Skin epidermis (tissue), 12 donors: ENCODE measurements at regions not wholly inside any gene's neighbourhood (a gene's known extent, or its start where the extent isn't known, plus 50 kb on each side); places are given as distances from the start of the nearest gene placed in this dataset.

Source experiments
- H3K27ac ChIP-seq, 21 experiments: fragments of 200-600 bp; sonication (generic) in 11 of 21; one replicate each; pipeline ENCODE4 v1.5.0; 2020; ENCODE audit warnings: mild to moderate bottlenecking in 3 of 21, inconsistent platforms in 2 of 21, moderate library complexity in 2 of 21
- H3K4me3 ChIP-seq, 7 experiments: fragments of 200-600 bp; sonication (generic) in 2 of 7; one replicate each; pipeline ENCODE4 v1.5.0; 2020; ENCODE audit warnings: inconsistent platforms in 2 of 7, mild to moderate bottlenecking in 2 of 7, moderate library complexity in 1 of 7

DNA sequence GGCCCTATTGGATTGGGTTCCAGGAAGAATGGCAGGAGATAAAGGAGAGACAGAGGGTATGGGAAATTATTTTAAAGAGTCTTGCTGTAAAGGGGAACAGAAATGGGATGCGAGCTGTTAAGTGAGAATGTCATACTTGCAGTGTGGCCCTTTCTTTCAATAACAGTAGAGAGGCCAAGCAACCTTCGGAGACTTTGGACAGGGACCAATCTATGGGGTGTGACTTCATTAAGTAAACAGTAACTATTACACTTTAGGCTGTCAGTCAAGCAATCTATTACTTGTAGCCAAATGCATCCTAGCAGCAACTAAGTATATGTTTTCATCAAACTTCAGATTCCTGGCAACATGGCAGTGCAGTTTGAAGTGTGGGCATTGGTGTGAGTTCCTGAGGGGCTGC is 376.2 kb upstream of the LARGE1 start:
- Histone ChIP-seq H3K4me3 (no peak overlapping the region), H3K27ac (no peak overlapping the region)

GRCh38 chr22:34297536-34298120 is 377.4 kb upstream of the LARGE1 start:
- no peak overlapping the region for H3K27ac ChIP-seq
- H3K4me3 ChIP-seq, result no peak overlapping the region

DNA sequence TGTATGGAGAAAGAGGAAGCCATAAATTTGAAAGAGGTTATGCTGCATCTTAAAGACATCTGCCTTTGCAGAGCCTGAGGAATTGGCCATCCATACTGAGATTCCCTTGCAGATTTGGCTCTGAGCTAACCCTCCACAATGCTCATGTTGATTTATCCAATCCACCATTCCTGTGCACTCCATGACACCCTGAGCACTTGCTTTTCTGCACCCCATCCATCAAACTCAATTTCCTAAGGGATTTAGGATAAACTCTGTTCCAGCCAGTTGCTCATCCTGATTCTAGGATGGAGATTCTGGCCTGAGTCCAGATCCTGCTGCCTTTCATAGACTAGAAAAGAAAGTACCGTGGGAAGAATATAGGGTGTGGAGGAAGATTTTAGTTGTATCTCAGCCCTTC is 379.2 kb upstream of the LARGE1 start:
- Histone ChIP-seq H3K4me3 (no peak overlapping the region), H3K27ac (no peak overlapping the region)

- H3K27ac ChIP-seq, result no peak overlapping the region
Measured at GRCh38 chr22:34301569-34301968, 381.3 kb upstream of the LARGE1 start.

GRCh38 chr22:34303656-34304055 is 383.4 kb upstream of the LARGE1 start:
- H3K27ac ChIP-seq, result no peak overlapping the region
- no peak overlapping the region for H3K4me3 ChIP-seq

More at GRCh38 chr22:34301569-34301968, 381.3 kb upstream of the LARGE1 start:
- no peak overlapping the region for H3K4me3 ChIP-seq

DNA sequence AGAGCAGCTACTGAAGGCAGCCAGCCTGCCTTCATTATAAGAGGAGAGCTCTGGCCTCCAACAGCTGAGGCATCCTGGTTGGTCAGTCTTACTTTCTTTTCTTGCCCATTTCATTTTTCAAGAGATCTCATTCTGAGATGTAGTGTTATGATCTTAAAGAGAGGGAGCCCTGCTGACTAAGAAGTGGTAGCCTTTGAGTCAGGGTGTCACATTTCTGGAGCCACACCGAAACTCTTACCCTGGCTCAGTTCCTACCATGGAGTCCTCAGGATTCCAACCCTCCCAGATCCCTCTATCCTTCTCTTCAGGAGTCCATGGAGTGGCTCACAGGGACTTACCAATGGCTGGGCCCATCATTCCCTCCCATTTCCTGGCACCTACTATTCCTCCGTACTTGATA is 386.1 kb upstream of the LARGE1 start:
- H3K27ac ChIP-seq, result no peak overlapping the region

GRCh38 chr22:34308101-34308500 is 387.8 kb upstream of the LARGE1 start:
- H3K27ac ChIP-seq, result no peak overlapping the region

More for the DNA sequence above, 386.1 kb upstream of the LARGE1 start:
- no peak overlapping the region for H3K4me3 ChIP-seq

GRCh38 chr22:34319346-34319745 is 399.1 kb upstream of the LARGE1 start:
- Histone ChIP-seq H3K4me3 (no peak overlapping the region), H3K27ac (no peak overlapping the region)

More at GRCh38 chr22:34308101-34308500, 387.8 kb upstream of the LARGE1 start:
- no peak overlapping the region for H3K4me3 ChIP-seq

GRCh38 chr22:34324763-34325162 is 404.5 kb upstream of the LARGE1 start:
- Histone ChIP-seq H3K4me3 (no peak overlapping the region), H3K27ac (no peak overlapping the region)

- H3K27ac ChIP-seq, result no peak overlapping the region
- H3K4me3 ChIP-seq, result no peak overlapping the region
Measured at GRCh38 chr22:34326901-34327300, 406.6 kb upstream of the LARGE1 start.

- Histone ChIP-seq H3K4me3 (no peak overlapping the region), H3K27ac (no peak overlapping the region)
Measured at GRCh38 chr22:34330432-34330831, 410.2 kb upstream of the LARGE1 start.

- Histone ChIP-seq H3K27ac (no peak overlapping the region), H3K4me3 (no peak overlapping the region)
Measured at GRCh38 chr22:34333285-34333684, 413.0 kb upstream of the LARGE1 start.

- H3K27ac ChIP-seq, result no peak overlapping the region
- H3K4me3 ChIP-seq, result no peak overlapping the region
Measured at GRCh38 chr22:34334893-34335292, 414.6 kb upstream of the LARGE1 start.

DNA sequence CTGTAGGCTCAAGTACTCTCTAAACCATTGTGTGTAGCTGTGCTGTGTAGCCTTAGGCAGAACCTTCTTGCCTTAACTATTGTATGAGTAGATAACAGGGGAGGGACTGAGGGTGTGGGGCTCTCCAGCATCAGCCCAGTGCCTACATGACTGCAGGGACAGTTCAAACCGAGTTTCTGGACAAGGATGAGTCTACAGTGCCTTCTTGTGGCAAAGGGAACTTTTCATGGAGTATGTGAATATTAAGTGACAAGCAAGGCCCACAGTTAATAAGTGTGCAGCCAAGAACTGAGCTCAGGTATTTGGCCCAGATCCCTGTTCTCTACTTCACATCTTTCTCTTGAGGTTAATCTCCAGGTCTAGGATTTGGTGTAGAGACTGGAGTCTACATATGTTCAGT is 424.4 kb upstream of the LARGE1 start:
- H3K4me3 ChIP-seq, result no peak overlapping the region
- H3K27ac ChIP-seq, result no peak overlapping the region

- Histone ChIP-seq H3K27ac (no peak overlapping the region), H3K4me3 (no peak overlapping the region)
Measured at GRCh38 chr22:34354071-34354817, 434.0 kb upstream of the LARGE1 start.

- Histone ChIP-seq H3K4me3 (no peak overlapping the region), H3K27ac (no peak overlapping the region)
Measured at GRCh38 chr22:34356481-34356880, 436.2 kb upstream of the LARGE1 start.

GRCh38 chr22:34370711-34371110 is 450.4 kb upstream of the LARGE1 start:
- Histone ChIP-seq H3K4me3 (no peak overlapping the region), H3K27ac (no peak overlapping the region)

DNA sequence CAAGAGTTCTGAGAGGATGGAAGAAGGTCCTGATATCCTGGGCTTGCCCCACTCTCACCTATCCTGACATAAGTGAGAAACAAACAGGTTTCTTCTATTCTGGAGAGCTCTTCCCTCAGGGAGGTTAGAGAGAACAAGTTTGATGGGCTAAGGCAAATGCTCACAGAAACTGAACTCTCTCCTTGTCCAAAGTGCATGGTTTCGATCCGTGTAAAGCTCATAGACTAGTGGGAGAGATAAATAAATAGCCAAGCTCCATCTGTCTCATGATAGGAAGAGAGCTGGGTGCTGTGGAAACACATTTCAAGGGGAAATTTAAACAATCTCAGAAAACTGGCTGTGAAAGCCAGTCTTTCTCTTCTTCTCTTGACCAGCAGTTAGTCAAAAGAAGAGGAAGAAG is 459.5 kb upstream of the LARGE1 start:
- Histone ChIP-seq H3K27ac (no peak overlapping the region), H3K4me3 (no peak overlapping the region)

GRCh38 chr22:34380532-34380931 is 460.3 kb upstream of the LARGE1 start:
- Histone ChIP-seq H3K4me3 (no peak overlapping the region), H3K27ac (no peak overlapping the region)

GRCh38 chr22:34390400-34390799 is 470.1 kb upstream of the LARGE1 start:
- Histone ChIP-seq H3K4me3 (no peak overlapping the region), H3K27ac (no peak overlapping the region)

DNA sequence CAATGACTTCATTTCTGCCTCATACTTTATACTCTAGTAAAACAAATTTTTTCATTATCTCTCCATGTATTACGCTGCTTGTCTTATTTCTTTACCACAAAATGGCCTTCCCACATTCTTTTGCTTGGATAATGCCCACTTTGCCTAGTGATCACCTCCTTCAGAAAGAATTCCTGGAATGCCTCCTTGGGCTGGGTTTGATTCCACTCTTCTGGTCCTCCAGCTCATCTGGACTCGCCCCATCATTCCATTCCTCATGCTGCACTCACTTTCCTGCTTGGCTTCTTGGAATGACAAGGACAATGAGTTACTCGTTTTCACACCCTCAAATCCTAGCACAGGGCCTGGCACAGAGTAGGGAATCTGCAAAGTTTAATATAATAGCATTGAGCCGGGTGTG is 475.1 kb upstream of the LARGE1 start:
- Histone ChIP-seq H3K4me3 (no peak overlapping the region), H3K27ac (no peak overlapping the region)

DNA sequence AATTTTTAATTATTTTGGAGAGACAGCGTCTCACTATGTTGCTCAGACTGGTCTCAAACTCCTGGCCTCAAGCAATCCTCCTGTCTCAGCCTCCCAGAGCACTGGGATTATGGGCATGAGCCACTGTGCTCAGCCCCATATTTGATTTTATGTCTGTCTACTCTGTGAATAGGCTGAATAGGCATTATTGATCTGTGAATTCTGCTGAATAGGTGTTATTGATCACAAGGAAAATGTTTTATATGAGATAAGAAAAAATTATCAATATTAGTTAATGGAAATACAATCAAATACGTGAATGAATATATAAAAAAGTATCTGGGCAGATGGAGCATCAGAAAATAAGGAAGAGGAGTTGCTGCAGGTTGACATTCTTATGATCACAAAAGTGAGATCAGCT is 483.4 kb upstream of the LARGE1 start:
- H3K27ac ChIP-seq, result no peak overlapping the region
- no peak overlapping the region for H3K4me3 ChIP-seq
